Subcutaneous abdominal adipose tissue (tissue), 5 donors: ENCODE measurements at regions not wholly inside any gene's neighbourhood (a gene's known extent, or its start where the extent isn't known, plus 50 kb on each side); places are given as distances from the start of the nearest gene placed in this dataset.
"Not testable (repeated sequence)": the region's sequence is repeated elsewhere in the genome, so short reads cannot be mapped to it uniquely, and the experiment has no call there.

Source experiments
- H3K27ac ChIP-seq: one replicate; pipeline ENCODE4 v1.7.0; 2013; ENCODE audit warnings: low read depth, mild to moderate bottlenecking, inconsistent platforms, low read length, moderate library complexity
- H3K27me3 ChIP-seq, 5 donors: one replicate each; pipeline ENCODE4 v1.7.0; 2013; ENCODE audit warnings: low read length in 5 of 5, inconsistent platforms in 1 of 5; ENCODE audit not compliant: control insufficient read depth in 5 of 5, insufficient read depth in 4 of 5
- H3K36me3 ChIP-seq, 5 donors: one replicate each; pipeline ENCODE4 v1.7.0; 2013; ENCODE audit warnings: low read length in 5 of 5; ENCODE audit not compliant: control insufficient read depth in 5 of 5, insufficient read depth in 5 of 5
- H3K4me1 ChIP-seq, 5 donors: one replicate each; pipeline ENCODE4 v1.7.0; 2013; ENCODE audit warnings: low read length in 5 of 5, mild to moderate bottlenecking in 3 of 5, moderate library complexity in 1 of 5; ENCODE audit not compliant: control insufficient read depth in 5 of 5, insufficient read depth in 5 of 5
- H3K4me3 ChIP-seq, 5 donors: one replicate each; pipeline ENCODE4 v1.7.0; 2013; ENCODE audit warnings: low read length in 5 of 5, low read depth in 1 of 5
- H3K9ac ChIP-seq, 5 donors: one replicate each; pipeline ENCODE4 v1.7.0; 2013; ENCODE audit warnings: low read length in 5 of 5, mild to moderate bottlenecking in 4 of 5, moderate library complexity in 3 of 5
- H3K9me3 ChIP-seq, 5 donors: one replicate each; pipeline ENCODE4 v1.7.0; 2013; ENCODE audit warnings: low read length in 5 of 5; ENCODE audit not compliant: control insufficient read depth in 5 of 5
- donor health status: healthy.
- donor health status: healthy.
- donor health status: healthy.
- donor health status: healthy.
- donor health status: healthy.

GRCh38 chr2:125644257-125644656 lies 1011.7 kb upstream of the GYPC start:
- Histone ChIP-seq H3K4me3 (no peak overlapping the region), H3K9ac (no peak overlapping the region), H3K9me3 (no peaks in the 10 kb centered on the region), H3K4me1 (peaks cover 0 to 12% (median 3%) of the 10 kb centered on the region in 5 donors), H3K27ac (no peak overlapping the region), H3K27me3 (no peaks in the 10 kb centered on the region), H3K36me3 (no peaks in the 10 kb centered on the region)

GRCh38 chr2:125652280-125652679 lies 1003.7 kb upstream of the GYPC start:
- Histone ChIP-seq H3K9ac (no peak overlapping the region), H3K27me3 (no peaks in the 10 kb centered on the region), H3K9me3 (no peaks in the 10 kb centered on the region), H3K4me1 (peaks cover 0 to 11% (median 5%) of the 10 kb centered on the region in 5 donors), H3K4me3 (no peak overlapping the region), H3K27ac (no peak overlapping the region), H3K36me3 (no peaks in the 10 kb centered on the region)

- Histone ChIP-seq H3K9me3 (no peaks in the 10 kb centered on the region), H3K36me3 (no peaks in the 10 kb centered on the region)
Measured at GRCh38 chr2:125654226-125654625, 1001.7 kb upstream of the GYPC start.

GRCh38 chr2:125656190-125656589 lies 999.8 kb upstream of the GYPC start:
- Histone ChIP-seq H3K36me3 (no peaks in the 10 kb centered on the region), H3K4me3 (no peak overlapping the region), H3K4me1 (peaks cover 0 to 11% (median 5%) of the 10 kb centered on the region in 5 donors), H3K9me3 (peaks cover 0 to 7% (median 0%) of the 10 kb centered on the region in 5 donors), H3K9ac (no peak overlapping the region), H3K27me3 (no peaks in the 10 kb centered on the region), H3K27ac (no peak overlapping the region)

More at GRCh38 chr2:125654226-125654625, 1001.7 kb upstream of the GYPC start:
- H3K27me3 ChIP-seq, result no peaks in the 10 kb centered on the region
- H3K4me1 ChIP-seq, result peaks cover 0 to 11% (median 5%) of the 10 kb centered on the region in 5 donors
- H3K4me3 ChIP-seq, result no peak overlapping the region
- H3K9ac ChIP-seq, result no peak overlapping the region
- H3K27ac ChIP-seq, result no peak overlapping the region

GRCh38 chr2:125658583-125658982 lies 997.4 kb upstream of the GYPC start:
- Histone ChIP-seq H3K9ac (no peak overlapping the region), H3K36me3 (no peaks in the 10 kb centered on the region), H3K27ac (no peak overlapping the region), H3K9me3 (peaks cover 0 to 7% (median 0%) of the 10 kb centered on the region in 5 donors), H3K27me3 (no peaks in the 10 kb centered on the region), H3K4me1 (no peaks in the 10 kb centered on the region), H3K4me3 (no peak overlapping the region)

- not testable (repeated sequence) for H3K4me1 ChIP-seq, H3K27ac ChIP-seq, H3K36me3 ChIP-seq, H3K4me3 ChIP-seq, H3K9ac ChIP-seq, H3K27me3 ChIP-seq, H3K9me3 ChIP-seq
Measured at GRCh38 chr2:125660369-125660768, 995.6 kb upstream of the GYPC start.

GRCh38 chr2:125667630-125668029 lies 988.3 kb upstream of the GYPC start:
- Histone ChIP-seq H3K9ac (no peak overlapping the region), H3K4me1 (peaks cover 0 to 3% (median 0%) of the 10 kb centered on the region in 5 donors), H3K9me3 (no peaks in the 10 kb centered on the region), H3K27me3 (no peaks in the 10 kb centered on the region), H3K36me3 (no peaks in the 10 kb centered on the region), H3K27ac (no peak overlapping the region), H3K4me3 (no peak overlapping the region)

- Histone ChIP-seq H3K9me3 (peaks cover 0 to 2% (median 0%) of the 10 kb centered on the region in 5 donors), H3K4me1 (peaks cover 0 to 43% (median 13%) of the 10 kb centered on the region in 5 donors), H3K4me3 (peak overlapping the region in 2 of 5 donors; percentile 7 to 41), H3K9ac (no peak overlapping the region), H3K36me3 (no peaks in the 10 kb centered on the region), H3K27ac (peak overlapping the region; percentile 66), H3K27me3 (no peaks in the 10 kb centered on the region)
Measured at GRCh38 chr2:125679903-125680302, 976.1 kb upstream of the GYPC start.

- peak overlapping the region in 1 of 5 donors; percentile 21 for H3K4me3 ChIP-seq
- H3K4me1 ChIP-seq, result peaks cover 0 to 43% (median 13%) of the 10 kb centered on the region in 5 donors
- peak overlapping the region; percentile 66 for H3K27ac ChIP-seq
- H3K9me3 ChIP-seq, result peaks cover 0 to 2% (median 0%) of the 10 kb centered on the region in 5 donors
- H3K27me3 ChIP-seq, result no peaks in the 10 kb centered on the region
- H3K9ac ChIP-seq, result no peak overlapping the region
- H3K36me3 ChIP-seq, result no peaks in the 10 kb centered on the region
Measured at GRCh38 chr2:125680809-125681208, 975.1 kb upstream of the GYPC start.

GRCh38 chr2:125681576-125681975 lies 974.4 kb upstream of the GYPC start:
- Histone ChIP-seq H3K27me3 (no peaks in the 10 kb centered on the region), H3K4me3 (no peak overlapping the region), H3K9me3 (peaks cover 0 to 2% (median 0%) of the 10 kb centered on the region in 5 donors), H3K9ac (no peak overlapping the region), H3K36me3 (no peaks in the 10 kb centered on the region), H3K4me1 (peaks cover 0 to 43% (median 13%) of the 10 kb centered on the region in 5 donors), H3K27ac (peak overlapping the region; percentile 66)
